GM18505 (cell line): ENCODE measurements at regions not wholly inside any gene's neighbourhood (a gene's known extent, or its start where the extent isn't known, plus 50 kb on each side); places are given as distances from the start of the nearest gene placed in this dataset.
A peak's percentile ranks its signal among the peaks of the same experiment; 100 is the strongest.
"Not testable (repeated sequence)": the region's sequence is repeated elsewhere in the genome, so short reads cannot be mapped to it uniquely, and the experiment has no call there.

Experiments used
- ATAC-seq: cut with Tn5 transposase; IDR thresholded peaks from one replicate; pipeline ENCODE4 v1.9.1; 2021; ENCODE audit not compliant: unreplicated experiment
- POLR2A ChIP-seq: IDR thresholded peaks from 4 replicates; pipeline ENCODE4 v1.6.1; 2011; ENCODE audit warnings: borderline replicate concordance; ENCODE audit not compliant: insufficient read depth, insufficient read length; ENCODE audit errors: extremely low read depth

- no peak for TF ChIP-seq POLR2A
- no peak for ATAC-seq
These were observed 531.8 kb upstream of the CADM1 start for GRCh38 chr11:116035977-116036376.

- ATAC-seq, result no peak
These were observed 529.8 kb upstream of the CADM1 start for GRCh38 chr11:116033931-116034553.

GRCh38 chr11:116030697-116031331 is 526.6 kb upstream of the CADM1 start:
- no peak for ATAC-seq
- no peak for TF ChIP-seq POLR2A

More at GRCh38 chr11:116033931-116034553, 529.8 kb upstream of the CADM1 start:
- TF ChIP-seq POLR2A, result no peak

GRCh38 chr11:116028506-116028905 is 524.3 kb upstream of the CADM1 start:
- ATAC-seq, result not testable (repeated sequence)

- TF ChIP-seq POLR2A, result no peak
- no peak for ATAC-seq
These were observed 495.2 kb upstream of the CADM1 start for GRCh38 chr11:115999437-115999836.

- no peak for TF ChIP-seq POLR2A
- ATAC-seq, result peak; percentile 19
These were observed 492.6 kb upstream of the CADM1 start for GRCh38 chr11:115996808-115997188.

GRCh38 chr11:115996125-115996807 is 492.1 kb upstream of the CADM1 start:
- no peak for TF ChIP-seq POLR2A
- ATAC-seq, result peak; percentile 87

GRCh38 chr11:115993590-115993989 is 489.4 kb upstream of the CADM1 start:
- no peak for ATAC-seq
- no peak for TF ChIP-seq POLR2A

- no peak for ATAC-seq
- no peak for TF ChIP-seq POLR2A
These were observed 485.8 kb upstream of the CADM1 start for GRCh38 chr11:115990004-115990447.

- no peak for ATAC-seq
- TF ChIP-seq POLR2A, result no peak
These were observed 481.7 kb upstream of the CADM1 start for GRCh38 chr11:115985896-115986295.

- no peak for ATAC-seq
- no peak for TF ChIP-seq POLR2A
These were observed 480.0 kb upstream of the CADM1 start for GRCh38 chr11:115984228-115984627.

- TF ChIP-seq POLR2A, result no peak
- ATAC-seq, result no peak
These were observed 478.5 kb upstream of the CADM1 start for GRCh38 chr11:115982666-115983065.

- ATAC-seq, result no peak
- no peak for TF ChIP-seq POLR2A
These were observed 477.7 kb upstream of the CADM1 start for GRCh38 chr11:115981814-115982471.
